ENCODE measurements at regions not wholly inside any gene's neighbourhood (a gene's known extent, or its start where the extent isn't known, plus 50 kb on each side); places are given as distances from the start of the nearest gene placed in this dataset.

- TF ChIP-seq POLR2A (IDR thresholded peaks at IDR 0.05; ENCODE audit: low read depth) (no peak), EP300 (IDR thresholded peaks at IDR 0.05) (no peak), CTCF (IDR thresholded peaks at IDR 0.05) (no peak)
Measured at GRCh38 chr17:70929226-70929625, 759.9 kb downstream of the KCNJ2 start.
